Fibroblast of the conjunctiva (primary cell): ENCODE measurements at regions not wholly inside any gene's neighbourhood (a gene's known extent, or its start where the extent isn't known, plus 50 kb on each side); places are given as distances from the start of the nearest gene placed in this dataset.
A peak's percentile ranks its signal among the peaks of the same experiment; 100 is the strongest.
"Not testable (repeated sequence)": the region's sequence is repeated elsewhere in the genome, so short reads cannot be mapped to it uniquely, and the experiment has no call there.

Experiments
- DNase-seq: peaks from one replicate; pipeline ENCODE4 v3.0.0-alpha.2; 2010; ENCODE audit warnings: low read depth

GRCh38 chr9:19937121-19937520 is 148.3 kb upstream of the SLC24A2 start:
- DNase-seq = no peak

- DNase-seq = no peak
Observed at GRCh38 chr9:19936598-19936997, 147.8 kb upstream of the SLC24A2 start.

GRCh38 chr9:19935422-19935821 is 146.6 kb upstream of the SLC24A2 start:
- DNase-seq = no peak

- DNase-seq = no peak
Observed at GRCh38 chr9:19934301-19934871, 145.5 kb upstream of the SLC24A2 start.

GRCh38 chr9:19931098-19931890 is 142.5 kb upstream of the SLC24A2 start:
- no peak for DNase-seq

- no peak for DNase-seq
Observed at GRCh38 chr9:19927560-19927959, 138.7 kb upstream of the SLC24A2 start.

GRCh38 chr9:19926774-19927173 is 137.9 kb upstream of the SLC24A2 start:
- DNase-seq = no peak

- DNase-seq = peak; percentile 56
Observed at GRCh38 chr9:19925674-19926503, 137.1 kb upstream of the SLC24A2 start.

GRCh38 chr9:19924080-19924479 is 135.2 kb upstream of the SLC24A2 start:
- DNase-seq = no peak

GRCh38 chr9:19922476-19923118 is 133.8 kb upstream of the SLC24A2 start:
- DNase-seq = peak; percentile 35

GRCh38 chr9:19920401-19920800 is 131.6 kb upstream of the SLC24A2 start:
- no peak for DNase-seq

- no peak for DNase-seq
Observed at GRCh38 chr9:19918630-19919029, 129.8 kb upstream of the SLC24A2 start.

GRCh38 chr9:19914044-19914443 is 125.2 kb upstream of the SLC24A2 start:
- DNase-seq = no peak

GRCh38 chr9:19913151-19913550 is 124.3 kb upstream of the SLC24A2 start:
- no peak for DNase-seq

GRCh38 chr9:19903076-19903475 is 114.2 kb upstream of the SLC24A2 start:
- DNase-seq = no peak

GRCh38 chr9:19901586-19901985 is 112.7 kb upstream of the SLC24A2 start:
- no peak for DNase-seq

GRCh38 chr9:19896161-19896560 is 107.3 kb upstream of the SLC24A2 start:
- no peak for DNase-seq

GRCh38 chr9:19895578-19895977 is 106.7 kb upstream of the SLC24A2 start:
- not testable (repeated sequence) for DNase-seq

- DNase-seq = no peak
Observed at GRCh38 chr9:19895006-19895405, 106.2 kb upstream of the SLC24A2 start.

GRCh38 chr9:19885608-19886007 is 96.8 kb upstream of the SLC24A2 start:
- no peak for DNase-seq

- DNase-seq = no peak
Observed at GRCh38 chr9:19879062-19879461, 90.2 kb upstream of the SLC24A2 start.

GRCh38 chr9:19876569-19877316 is 87.9 kb upstream of the SLC24A2 start:
- no peak for DNase-seq
